B cell (primary cell): ENCODE measurements at regions not wholly inside any gene's neighbourhood (a gene's known extent, or its start where the extent isn't known, plus 50 kb on each side); places are given as distances from the start of the nearest gene placed in this dataset.

Experiments
- ATAC-seq: fragments of 200-7000 bp; cut with Tn5 transposase; one replicate; pipeline ENCODE4 v1.10.0; 2021; ENCODE audit warnings: low read depth, mild to moderate bottlenecking, moderate number of reproducible peaks, moderate library complexity
- CTCF ChIA-PET: fragments of 350-600 bp; sonication (Branson Sonifier 250); formaldehyde crosslinking; loops from one replicate; lab custom pipeline; 2021; ENCODE audit warnings: antibody characterized with exemption, inconsistent platforms; lab: Charles Lee
- POLR2A ChIA-PET: fragments of 350-600 bp; sonication (Branson Sonifier 250); formaldehyde crosslinking; loops from one replicate; lab custom pipeline; 2021; ENCODE audit warnings: antibody characterized with exemption; lab: Charles Lee
- DNase-seq: peaks from one replicate; pipeline ENCODE4 v3.0.0; 2013
- H2AFZ ChIP-seq: 2 replicates; pipeline ENCODE4 v1.6.1; 2012; ENCODE audit warnings: mild to moderate bottlenecking, low read depth, low read length; ENCODE audit not compliant: insufficient read depth, poor library complexity, severe bottlenecking
- H3K27ac ChIP-seq, 2 donors: 1 replicate in 1 of 2; 2 replicates in 1 of 2; pipeline ENCODE4 v1.5.1; 2012 to 2013; ENCODE audit warnings: low read length in 2 of 2, mild to moderate bottlenecking in 2 of 2, moderate library complexity in 1 of 2
- H3K27me3 ChIP-seq, 4 experiments: fragments of 200-600 bp in 1 of 4; sonication (generic) in 1 of 4; replicated peaks in 1 of 4; 1 replicate in 2 of 4; 2 replicates in 2 of 4; pipeline versions ENCODE4 v1.6.1 to v1.7.0; 2013 to 2016; ENCODE audit warnings: low read length in 3 of 4, mild to moderate bottlenecking in 2 of 4, mixed read lengths in 1 of 4, moderate library complexity in 1 of 4; ENCODE audit not compliant: insufficient read depth in 4 of 4, control insufficient read depth in 3 of 4; ENCODE audit errors: control extremely low read depth in 1 of 4
- H3K36me3 ChIP-seq, 2 experiments: replicated peaks in 1 of 2; 1 replicate in 1 of 2; 2 replicates in 1 of 2; pipeline versions ENCODE4 v1.6.1 to v1.7.1; 2013; ENCODE audit warnings: low read length in 1 of 2; ENCODE audit not compliant: insufficient read depth in 2 of 2, control insufficient read depth in 1 of 2; ENCODE audit errors: control extremely low read depth in 1 of 2, extremely low read depth in 1 of 2
- H3K4me1 ChIP-seq, 2 donors: fragments of 200-600 bp in 1 of 2; sonication (generic) in 1 of 2; 1 replicate in 1 of 2; 2 replicates in 1 of 2; pipeline versions ENCODE4 v1.5.1 to v1.6.1; 2013 to 2017; ENCODE audit warnings: low read length in 2 of 2; ENCODE audit not compliant: control insufficient read depth in 2 of 2, insufficient read depth in 2 of 2
- H3K4me2 ChIP-seq: replicated peaks from 2 replicates; pipeline ENCODE3; 2012; ENCODE audit warnings: mild to moderate bottlenecking, low read depth, low read length; ENCODE audit not compliant: poor library complexity, severe bottlenecking
- H3K4me3 ChIP-seq, 5 experiments: fragments of 200-600 bp in 1 of 5; sonication (generic) in 1 of 5; 1 replicate in 3 of 5; 2 replicates in 2 of 5; pipeline versions ENCODE4 v1.5.1 to v1.7.0; 2011 to 2016; ENCODE audit warnings: low read length in 4 of 5, mild to moderate bottlenecking in 4 of 5, low read depth in 2 of 5, control low read depth in 1 of 5, moderate library complexity in 1 of 5; ENCODE audit not compliant: insufficient read depth in 1 of 5; ENCODE audit errors: control extremely low read depth in 1 of 5, extremely low read depth in 1 of 5
- H3K79me2 ChIP-seq: fragments of 200-600 bp; sonication (generic); one replicate; pipeline ENCODE4 v1.6.0; 2016; ENCODE audit warnings: low read length; ENCODE audit not compliant: control insufficient read depth, insufficient read depth
- H3K9ac ChIP-seq: fragments of 200-600 bp; sonication (generic); 2 replicates; pipeline ENCODE4 v1.6.1; 2017; ENCODE audit warnings: mild to moderate bottlenecking, low read length, moderate library complexity
- H3K9me3 ChIP-seq, 3 donors: one replicate each; pipeline versions ENCODE4 v1.6.1 to v1.7.1; 2013; ENCODE audit warnings: low read length in 2 of 3; ENCODE audit not compliant: control insufficient read depth in 2 of 3, insufficient read depth in 1 of 3; ENCODE audit errors: control extremely low read depth in 1 of 3
- H4K20me1 ChIP-seq: 2 replicates; pipeline ENCODE4 v1.6.0; 2012; ENCODE audit warnings: mild to moderate bottlenecking, low read length; ENCODE audit not compliant: insufficient read depth, control insufficient read depth, poor library complexity, severe bottlenecking
- H3K27ac Mint-ChIP-seq: one replicate; pipeline ENCODE4 v1.8.0; 2021; ENCODE audit warnings: mixed read lengths
- H3K27me3 Mint-ChIP-seq: one replicate; pipeline ENCODE4 v1.8.0; 2021; ENCODE audit warnings: mixed read lengths
- H3K4me1 Mint-ChIP-seq: one replicate; pipeline ENCODE4 v1.8.0; 2021; ENCODE audit warnings: mixed read lengths
- H3K4me3 Mint-ChIP-seq: one replicate; pipeline ENCODE4 v1.8.0; 2021; ENCODE audit warnings: mixed read lengths
- H3K9me3 Mint-ChIP-seq: one replicate; pipeline ENCODE4 v1.8.0; 2022; ENCODE audit warnings: mixed read lengths; ENCODE audit not compliant: insufficient read depth
- EZH2 ChIP-seq: IDR thresholded peaks from 2 replicates; pipeline ENCODE4 v1.6.1; 2012; ENCODE audit warnings: borderline replicate concordance, low read depth, mild to moderate bottlenecking, moderate library complexity, low read length; ENCODE audit not compliant: insufficient read depth, poor library complexity, severe bottlenecking
- WGBS: methylation state at CpG from one replicate; pipeline ENCODE4 v1.1.5; 2013; ENCODE audit warnings: missing lambda C conversion rate; ENCODE audit not compliant: insufficient coverage; 5-methylcytosine and 5-hydroxymethylcytosine counted together
- intact Hi-C: fragments of 100-400 bp; cut with micrococcal nuclease; formaldehyde crosslinking; loops from one replicate; pipeline ENCODE4 v1.10.0; 2022
- TF ChIP-seq, protein P1 (sequence below): fragments of 200-600 bp; IDR thresholded peaks from one replicate; pipeline ENCODE4 v1.8.0; 2022; ENCODE audit warnings: antibody characterized with exemption, mild to moderate bottlenecking

DNA sequence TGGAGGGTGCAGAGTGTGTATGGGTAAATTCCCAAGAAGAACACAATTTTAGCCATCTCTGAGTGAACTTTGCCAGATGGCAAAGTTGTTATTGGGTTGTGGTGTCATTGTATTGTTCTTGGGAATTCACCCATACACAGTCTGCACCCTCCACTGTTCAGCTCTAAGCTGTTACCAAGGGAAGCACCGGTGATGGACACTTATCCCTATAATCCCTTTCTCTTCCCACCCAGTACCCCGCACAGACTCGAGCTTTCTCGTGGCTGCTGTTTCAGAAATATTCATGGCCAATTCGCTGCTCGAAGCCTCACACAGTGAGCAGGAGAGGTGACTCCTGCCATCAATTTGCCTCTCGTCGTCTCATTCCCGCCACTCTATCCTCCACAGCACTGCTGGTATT lies 95.7 kb upstream of the PALMD start:
- TF ChIP-seq EZH2, result no peak
- TF ChIP-seq, protein P1, sequence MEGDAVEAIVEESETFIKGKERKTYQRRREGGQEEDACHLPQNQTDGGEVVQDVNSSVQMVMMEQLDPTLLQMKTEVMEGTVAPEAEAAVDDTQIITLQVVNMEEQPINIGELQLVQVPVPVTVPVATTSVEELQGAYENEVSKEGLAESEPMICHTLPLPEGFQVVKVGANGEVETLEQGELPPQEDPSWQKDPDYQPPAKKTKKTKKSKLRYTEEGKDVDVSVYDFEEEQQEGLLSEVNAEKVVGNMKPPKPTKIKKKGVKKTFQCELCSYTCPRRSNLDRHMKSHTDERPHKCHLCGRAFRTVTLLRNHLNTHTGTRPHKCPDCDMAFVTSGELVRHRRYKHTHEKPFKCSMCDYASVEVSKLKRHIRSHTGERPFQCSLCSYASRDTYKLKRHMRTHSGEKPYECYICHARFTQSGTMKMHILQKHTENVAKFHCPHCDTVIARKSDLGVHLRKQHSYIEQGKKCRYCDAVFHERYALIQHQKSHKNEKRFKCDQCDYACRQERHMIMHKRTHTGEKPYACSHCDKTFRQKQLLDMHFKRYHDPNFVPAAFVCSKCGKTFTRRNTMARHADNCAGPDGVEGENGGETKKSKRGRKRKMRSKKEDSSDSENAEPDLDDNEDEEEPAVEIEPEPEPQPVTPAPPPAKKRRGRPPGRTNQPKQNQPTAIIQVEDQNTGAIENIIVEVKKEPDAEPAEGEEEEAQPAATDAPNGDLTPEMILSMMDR, result no peak
- H3K4me1 ChIP-seq, result no peaks in the 10 kb centered on the region
- intact Hi-C loops, result no loop called here
- H3K79me2 ChIP-seq, result no peaks in the 10 kb centered on the region
- no peak overlapping the region for H3K27ac Mint-ChIP-seq
- peaks cover 2% of the 10 kb centered on the region for H3K9me3 Mint-ChIP-seq
- H2AFZ ChIP-seq, result no peak overlapping the region
- H3K4me3 Mint-ChIP-seq, result no peak overlapping the region
- peaks cover 7% of the 10 kb centered on the region for H3K27me3 Mint-ChIP-seq
- no peaks in the 10 kb centered on the region for H3K27me3 ChIP-seq
- 95% methylated on average over 9 of the region's 9 CpGs for WGBS
- H3K27ac ChIP-seq, result no peak overlapping the region
- H3K4me2 ChIP-seq, result no peak overlapping the region
- DNase-seq (no peak), ATAC-seq (no peak)
- no peaks in the 10 kb centered on the region for H3K36me3 ChIP-seq
- H3K4me3 ChIP-seq, result no peak overlapping the region
- CTCF ChIA-PET, result no interaction called here
- no peaks in the 10 kb centered on the region for H3K9me3 ChIP-seq
- H4K20me1 ChIP-seq, result no peaks in the 10 kb centered on the region
- no peak overlapping the region for H3K9ac ChIP-seq
- POLR2A ChIA-PET, result no interaction called here
- no peaks in the 10 kb centered on the region for H3K4me1 Mint-ChIP-seq

- TF ChIP-seq, protein P1, result no peak
- no peak for TF ChIP-seq EZH2
- intact Hi-C loops, result no loop called here
- H3K79me2 ChIP-seq, result no peaks in the 10 kb centered on the region
- WGBS, result no CpG with 5 or more reads among the region's 2 CpGs
- Mint-ChIP-seq H3K27me3 (peaks cover 7% of the 10 kb centered on the region), H3K4me1 (no peaks in the 10 kb centered on the region), H3K27ac (no peak overlapping the region), H3K4me3 (no peak overlapping the region), H3K9me3 (peaks cover 3% of the 10 kb centered on the region)
- H3K9ac ChIP-seq, result no peak overlapping the region
- ChIA-PET POLR2A (no interaction called here), CTCF (interaction anchor here (0.6 kb wide), 1 partner anchor 9 kb away, joined by 4 read pairs; no protein-coding TSS in a partner anchor)
- H2AFZ ChIP-seq, result no peak overlapping the region
- no peaks in the 10 kb centered on the region for H3K4me1 ChIP-seq
- no peak for DNase-seq
- H3K4me3 ChIP-seq, result no peak overlapping the region
- no peak overlapping the region for H3K4me2 ChIP-seq
- H3K27ac ChIP-seq, result no peak overlapping the region
- no peaks in the 10 kb centered on the region for H3K27me3 ChIP-seq
- no peaks in the 10 kb centered on the region for H3K36me3 ChIP-seq
- ATAC-seq, result no peak
- H4K20me1 ChIP-seq, result no peaks in the 10 kb centered on the region
- no peaks in the 10 kb centered on the region for H3K9me3 ChIP-seq
Observed at GRCh38 chr1:99551812-99552614, 93.9 kb upstream of the PALMD start.
